NCI-H1105 treated with DMSO at 0.1 percent for 48 hours (cell line): ENCODE measurements at regions not wholly inside any gene's neighbourhood (a gene's known extent, or its start where the extent isn't known, plus 50 kb on each side); places are given as distances from the start of the nearest gene placed in this dataset.
A peak's percentile ranks its signal among the peaks of the same experiment; 100 is the strongest.

Source experiments
- DNase-seq: peaks from one replicate; lab custom pipeline; 2025; lab: John Stamatoyannopoulos, UW

- no peak for DNase-seq
Measured at GRCh38 chr12:125271892-125272291, 206.7 kb downstream of the AACS start.

GRCh38 chr12:125272383-125272933, 207.2 kb downstream of the AACS start:
- DNase-seq, result no peak

GRCh38 chr12:125276567-125276966, 211.3 kb downstream of the AACS start:
- no peak for DNase-seq

- DNase-seq, result no peak
Measured at GRCh38 chr12:125280482-125281377, 215.5 kb downstream of the AACS start.

GRCh38 chr12:125282921-125283320, 217.7 kb downstream of the AACS start:
- peak; percentile 59 for DNase-seq

- peak; percentile 83 for DNase-seq
Measured at GRCh38 chr12:125283521-125283920, 218.3 kb downstream of the AACS start.

GRCh38 chr12:125284087-125284486, 218.9 kb downstream of the AACS start:
- DNase-seq, result no peak

GRCh38 chr12:125284945-125285685, 219.9 kb downstream of the AACS start:
- no peak for DNase-seq

- no peak for DNase-seq
Measured at GRCh38 chr12:125286005-125286727, 220.9 kb downstream of the AACS start.

GRCh38 chr12:125287155-125287847, 222.1 kb downstream of the AACS start:
- no peak for DNase-seq

- DNase-seq, result no peak
Measured at GRCh38 chr12:125288931-125289928, 224.0 kb downstream of the AACS start.

- no peak for DNase-seq
Measured at GRCh38 chr12:125289970-125290369, 224.7 kb downstream of the AACS start.

- no peak for DNase-seq
Measured at GRCh38 chr12:125292700-125293099, 227.5 kb downstream of the AACS start.

GRCh38 chr12:125295550-125295949, 230.3 kb downstream of the AACS start:
- no peak for DNase-seq

GRCh38 chr12:125296701-125297100, 231.5 kb downstream of the AACS start:
- DNase-seq, result no peak

GRCh38 chr12:125299840-125300239, 234.6 kb downstream of the AACS start:
- no peak for DNase-seq

- DNase-seq, result no peak
Measured at GRCh38 chr12:125300249-125300648, 235.0 kb downstream of the AACS start.

GRCh38 chr12:125303337-125303736, 238.1 kb downstream of the AACS start:
- no peak for DNase-seq

- no peak for DNase-seq
Measured at GRCh38 chr12:125304029-125304428, 238.8 kb downstream of the AACS start.

GRCh38 chr12:125305231-125305630, 240.0 kb downstream of the AACS start:
- no peak for DNase-seq
